ENCODE measurements at regions not wholly inside any gene's neighbourhood (a gene's known extent, or its start where the extent isn't known, plus 50 kb on each side); places are given as distances from the start of the nearest gene placed in this dataset.
"Not testable (repeated sequence)": the region's sequence is repeated elsewhere in the genome, so short reads cannot be mapped to it uniquely, and the experiment has no call there.

DNA sequence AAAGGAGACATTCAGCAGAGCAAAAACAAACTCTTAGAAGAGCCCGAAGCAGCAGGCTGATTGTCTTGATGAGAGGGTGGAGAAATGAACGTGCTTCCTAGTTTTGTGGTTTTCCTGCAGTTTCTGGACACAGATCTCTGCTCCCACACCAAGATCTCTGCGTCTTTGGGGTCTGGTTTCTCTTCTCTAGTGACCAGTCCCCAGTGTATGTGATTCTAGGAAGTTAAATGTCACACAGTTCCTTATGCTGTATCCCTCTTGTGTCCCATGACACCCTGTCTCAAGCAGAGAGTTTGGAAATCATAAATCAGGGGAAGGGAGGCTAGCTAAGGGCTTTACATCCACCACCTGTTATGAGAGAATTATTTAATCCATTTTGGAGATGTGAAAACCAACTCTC is 55.4 kb upstream of the KLF14 start:
- TF ChIP-seq, protein P1, sequence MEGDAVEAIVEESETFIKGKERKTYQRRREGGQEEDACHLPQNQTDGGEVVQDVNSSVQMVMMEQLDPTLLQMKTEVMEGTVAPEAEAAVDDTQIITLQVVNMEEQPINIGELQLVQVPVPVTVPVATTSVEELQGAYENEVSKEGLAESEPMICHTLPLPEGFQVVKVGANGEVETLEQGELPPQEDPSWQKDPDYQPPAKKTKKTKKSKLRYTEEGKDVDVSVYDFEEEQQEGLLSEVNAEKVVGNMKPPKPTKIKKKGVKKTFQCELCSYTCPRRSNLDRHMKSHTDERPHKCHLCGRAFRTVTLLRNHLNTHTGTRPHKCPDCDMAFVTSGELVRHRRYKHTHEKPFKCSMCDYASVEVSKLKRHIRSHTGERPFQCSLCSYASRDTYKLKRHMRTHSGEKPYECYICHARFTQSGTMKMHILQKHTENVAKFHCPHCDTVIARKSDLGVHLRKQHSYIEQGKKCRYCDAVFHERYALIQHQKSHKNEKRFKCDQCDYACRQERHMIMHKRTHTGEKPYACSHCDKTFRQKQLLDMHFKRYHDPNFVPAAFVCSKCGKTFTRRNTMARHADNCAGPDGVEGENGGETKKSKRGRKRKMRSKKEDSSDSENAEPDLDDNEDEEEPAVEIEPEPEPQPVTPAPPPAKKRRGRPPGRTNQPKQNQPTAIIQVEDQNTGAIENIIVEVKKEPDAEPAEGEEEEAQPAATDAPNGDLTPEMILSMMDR (IDR thresholded peaks at IDR 0.05): no peak
- TF ChIP-seq POLR2AphosphoS5 (IDR thresholded peaks at IDR 0.05) (no peak), EP300 (IDR thresholded peaks at IDR 0.05) (no peak), POLR2A (IDR thresholded peaks at IDR 0.05) (no peak)
- DNase-seq: no peak
- Histone ChIP-seq H3K27me3 (no peaks in the 10 kb centered on the region), H3K9me3 (no peaks in the 10 kb centered on the region), H3K27ac (no peak overlapping the region), H3K36me3 (no peaks in the 10 kb centered on the region), H3K4me1 (no peaks in the 10 kb centered on the region), H3K4me3 (no peak overlapping the region)
- intact Hi-C loops (cut with DNase I): no loop called here
- WGBS, 2 donors: 45 to 54% methylated on average over 3 of the region's 3 CpGs

DNA sequence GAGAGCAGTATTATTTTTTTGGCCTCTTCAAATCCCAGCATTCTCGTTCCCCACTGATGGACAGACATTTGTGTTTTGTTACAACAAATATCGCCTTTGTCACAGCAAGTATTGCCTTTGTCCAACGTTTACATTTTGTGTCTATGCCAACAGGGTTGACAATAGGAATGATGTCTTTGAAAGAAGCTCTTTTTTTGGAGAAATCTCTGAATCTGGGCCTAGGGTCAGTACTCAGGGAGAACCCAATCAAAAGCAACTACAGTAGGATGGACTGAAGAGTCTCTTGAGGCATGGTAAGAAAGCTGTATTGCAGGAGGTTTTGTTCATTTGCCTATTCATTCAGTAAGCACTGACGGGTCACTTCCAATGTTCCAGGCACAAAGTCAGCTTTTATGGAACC is 57.7 kb upstream of the KLF14 start:
- 80 to 90% methylated on average over 4 of the region's 4 CpGs for WGBS, 2 donors
- Histone ChIP-seq H3K9me3 (no peaks in the 10 kb centered on the region), H3K4me3 (no peak overlapping the region), H3K4me1 (no peaks in the 10 kb centered on the region), H3K27ac (no peak overlapping the region), H3K27me3 (no peaks in the 10 kb centered on the region), H3K36me3 (no peaks in the 10 kb centered on the region)
- DNase-seq: no peak
- intact Hi-C loops (cut with DNase I): no loop called here
- TF ChIP-seq, protein P1 (IDR thresholded peaks at IDR 0.05): no peak
- no peak for TF ChIP-seq POLR2AphosphoS5 (IDR thresholded peaks at IDR 0.05)

DNA sequence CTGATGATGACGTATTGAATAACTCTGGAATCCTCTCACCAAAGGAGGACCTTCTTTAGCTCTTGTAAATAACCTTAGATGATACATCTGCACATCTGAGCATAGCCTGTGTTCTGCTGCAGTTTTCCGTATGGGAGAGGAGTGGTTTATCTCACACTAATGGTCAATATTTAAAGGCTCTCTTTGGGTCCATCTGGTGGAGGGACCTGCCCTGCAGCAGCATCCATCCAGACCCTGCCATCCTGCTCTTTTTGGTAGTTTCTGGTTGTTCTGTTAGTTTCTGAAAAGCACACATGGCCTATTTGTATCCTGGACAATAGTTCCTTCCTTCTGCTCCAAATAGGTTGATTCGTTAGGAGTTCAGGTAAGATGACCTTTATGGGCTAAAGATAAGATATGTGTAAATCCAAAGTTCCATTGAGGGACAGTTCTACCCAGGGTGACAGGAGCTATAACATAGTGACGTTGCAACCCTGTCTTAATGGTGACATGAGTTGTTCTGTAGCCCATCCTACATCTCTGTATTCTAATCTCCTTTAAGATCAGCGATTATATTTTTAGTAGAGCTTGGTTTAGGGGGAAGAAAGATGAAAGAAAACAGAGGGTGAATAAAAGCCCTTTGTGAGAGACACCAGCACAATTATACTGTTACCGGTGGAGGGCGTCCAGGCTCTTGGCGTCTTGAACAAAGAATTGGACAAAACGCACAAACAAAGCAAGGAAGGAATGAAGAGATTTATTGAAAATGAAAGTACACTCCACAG is 60.0 kb upstream of the KLF14 start:
- Histone ChIP-seq H3K36me3 (no peaks in the 10 kb centered on the region), H3K27ac (no peak overlapping the region), H3K4me3 (no peak overlapping the region), H3K9me3 (no peaks in the 10 kb centered on the region), H3K4me1 (no peaks in the 10 kb centered on the region), H3K27me3 (no peaks in the 10 kb centered on the region)
- WGBS, 2 donors: 74 to 81% methylated on average over 9 of the region's 9 CpGs
- intact Hi-C loops (cut with DNase I): no loop called here
- DNase-seq: no peak
- TF ChIP-seq POLR2AphosphoS5 (IDR thresholded peaks at IDR 0.05) (no peak), EP300 (IDR thresholded peaks at IDR 0.05) (no peak)
- TF ChIP-seq, protein P1 (IDR thresholded peaks at IDR 0.05): no peak

DNA sequence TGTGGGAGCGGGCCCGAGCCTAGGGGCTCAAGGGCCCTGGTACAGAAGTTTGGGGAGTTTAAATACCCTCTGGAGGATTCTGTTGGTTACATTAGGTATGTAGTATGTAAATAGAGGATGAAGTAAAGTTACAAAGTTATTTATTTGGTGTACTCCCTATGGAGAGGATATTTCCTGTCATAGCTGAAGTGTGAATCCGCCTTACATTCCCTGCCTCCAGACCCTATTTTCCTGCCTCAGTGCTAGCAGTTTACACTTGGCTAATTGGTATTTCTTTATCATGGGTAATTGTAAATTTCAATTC is 60.6 kb upstream of the KLF14 start:
- WGBS, 2 donors: 82 to 85% methylated on average over 3 of the region's 3 CpGs
- H3K4me3 ChIP-seq: no peak overlapping the region

DNA sequence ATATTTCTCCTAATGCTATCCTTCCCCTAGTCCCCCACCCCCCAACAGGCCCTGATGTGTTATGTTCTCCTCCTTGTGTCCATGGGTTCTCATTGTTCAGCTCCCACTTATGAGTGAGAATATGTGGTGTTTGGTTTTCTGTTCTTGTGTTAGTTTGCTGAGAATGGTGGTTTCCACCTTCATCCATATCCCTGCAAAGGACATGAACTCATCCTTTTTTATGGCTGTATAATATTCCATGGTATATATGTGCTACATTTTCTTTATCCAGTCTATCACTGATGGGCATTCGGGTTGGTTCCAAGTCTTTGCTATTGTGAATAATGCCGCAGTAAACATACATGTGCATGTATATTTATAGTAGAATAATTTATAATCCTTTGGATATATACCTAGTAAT is 62.4 kb upstream of the KLF14 start:
- DNase-seq; H3K9me3 ChIP-seq; H3K4me1 ChIP-seq; H3K36me3 ChIP-seq; H3K4me3 ChIP-seq; H3K27me3 ChIP-seq; intact Hi-C loops (cut with DNase I); H3K27ac ChIP-seq: not testable (repeated sequence)
- 96 to 100% methylated on average over 2 of the region's 2 CpGs for WGBS, 2 donors

More for the DNA sequence above, 60.6 kb upstream of the KLF14 start:
- H3K27me3 ChIP-seq: no peaks in the 10 kb centered on the region
- no peak overlapping the region for H3K27ac ChIP-seq
- H3K36me3 ChIP-seq: no peaks in the 10 kb centered on the region
- TF ChIP-seq POLR2A (IDR thresholded peaks at IDR 0.05) (no peak), EP300 (IDR thresholded peaks at IDR 0.05) (no peak), POLR2AphosphoS5 (IDR thresholded peaks at IDR 0.05) (no peak)
- TF ChIP-seq, protein P1 (IDR thresholded peaks at IDR 0.05): no peak
- DNase-seq: no peak
- H3K4me1 ChIP-seq: no peaks in the 10 kb centered on the region
- intact Hi-C loops (cut with DNase I): no loop called here
- H3K9me3 ChIP-seq: no peaks in the 10 kb centered on the region

Measured in sigmoid colon (tissue), 6 donors.